ENCODE measurements at regions not wholly inside any gene's neighbourhood (a gene's known extent, or its start where the extent isn't known, plus 50 kb on each side); places are given as distances from the start of the nearest gene placed in this dataset.

- DNase-seq (ENCODE audit: low spot score), result no peak
Observed at GRCh38 chr3:152516216-152516615, 247.5 kb downstream of the MBNL1 start.

GRCh38 chr3:152517502-152517901, 248.8 kb downstream of the MBNL1 start:
- no peak for DNase-seq (ENCODE audit: low spot score)

GRCh38 chr3:152518346-152518745, 249.6 kb downstream of the MBNL1 start:
- no peak for DNase-seq (ENCODE audit: low spot score)

- DNase-seq (ENCODE audit: low spot score), result no peak
Observed at GRCh38 chr3:152519376-152519775, 250.6 kb downstream of the MBNL1 start.

- DNase-seq (ENCODE audit: low spot score), result no peak
Observed at GRCh38 chr3:152522036-152522435, 253.3 kb downstream of the MBNL1 start.

GRCh38 chr3:152524198-152525140, 255.7 kb downstream of the MBNL1 start:
- DNase-seq (ENCODE audit: low spot score), result peak; percentile 71

GRCh38 chr3:152531717-152532116, 263.0 kb downstream of the MBNL1 start:
- no peak for DNase-seq (ENCODE audit: low spot score)

- DNase-seq (ENCODE audit: low spot score), result no peak
Observed at GRCh38 chr3:152538518-152538917, 269.8 kb downstream of the MBNL1 start.

GRCh38 chr3:152539191-152539764, 270.5 kb downstream of the MBNL1 start:
- DNase-seq (ENCODE audit: low spot score), result no peak

GRCh38 chr3:152540120-152540519, 271.4 kb downstream of the MBNL1 start:
- DNase-seq (ENCODE audit: low spot score), result no peak

GRCh38 chr3:152547153-152547552, 278.4 kb downstream of the MBNL1 start:
- no peak for DNase-seq (ENCODE audit: low spot score)

- DNase-seq (ENCODE audit: low spot score), result no peak
Observed at GRCh38 chr3:152549263-152549662, 280.5 kb downstream of the MBNL1 start.

GRCh38 chr3:152550284-152550683, 281.6 kb downstream of the MBNL1 start:
- DNase-seq (ENCODE audit: low spot score), result no peak

- DNase-seq (ENCODE audit: low spot score), result no peak
Observed at GRCh38 chr3:152554980-152555379, 280.0 kb upstream of the P2RY1 start.

- no peak for DNase-seq (ENCODE audit: low spot score)
Observed at GRCh38 chr3:152555666-152556291, 279.2 kb upstream of the P2RY1 start.

- DNase-seq (ENCODE audit: low spot score), result no peak
Observed at GRCh38 chr3:152556731-152557254, 278.1 kb upstream of the P2RY1 start.

- DNase-seq (ENCODE audit: low spot score), result no peak
Observed at GRCh38 chr3:152557302-152557999, 277.5 kb upstream of the P2RY1 start.

- no peak for DNase-seq (ENCODE audit: low spot score)
Observed at GRCh38 chr3:152558386-152558785, 276.5 kb upstream of the P2RY1 start.

- no peak for DNase-seq (ENCODE audit: low spot score)
Observed at GRCh38 chr3:152559246-152559645, 275.7 kb upstream of the P2RY1 start.

GRCh38 chr3:152564459-152564858, 270.5 kb upstream of the P2RY1 start:
- no peak for DNase-seq (ENCODE audit: low spot score)

- DNase-seq (ENCODE audit: low spot score), result peak; percentile 24
Observed at GRCh38 chr3:152574461-152575079, 260.4 kb upstream of the P2RY1 start.

GRCh38 chr3:152578769-152579168, 256.2 kb upstream of the P2RY1 start:
- DNase-seq (ENCODE audit: low spot score), result no peak

Data from hematopoietic multipotent progenitor cell treated with erythropoietin and hydrocortisone succinate and interleukin-3 and kit ligand, for 17 days (in vitro differentiated cells).